GM18870 (cell line): ENCODE measurements at regions not wholly inside any gene's neighbourhood (a gene's known extent, or its start where the extent isn't known, plus 50 kb on each side); places are given as distances from the start of the nearest gene placed in this dataset.
"Not testable (repeated sequence)": the region's sequence is repeated elsewhere in the genome, so short reads cannot be mapped to it uniquely, and the experiment has no call there.

Experiments used
- ATAC-seq: cut with Tn5 transposase; IDR thresholded peaks from one replicate; pipeline ENCODE4 v1.9.1; 2021; ENCODE audit warnings: moderate library complexity; ENCODE audit not compliant: unreplicated experiment

DNA sequence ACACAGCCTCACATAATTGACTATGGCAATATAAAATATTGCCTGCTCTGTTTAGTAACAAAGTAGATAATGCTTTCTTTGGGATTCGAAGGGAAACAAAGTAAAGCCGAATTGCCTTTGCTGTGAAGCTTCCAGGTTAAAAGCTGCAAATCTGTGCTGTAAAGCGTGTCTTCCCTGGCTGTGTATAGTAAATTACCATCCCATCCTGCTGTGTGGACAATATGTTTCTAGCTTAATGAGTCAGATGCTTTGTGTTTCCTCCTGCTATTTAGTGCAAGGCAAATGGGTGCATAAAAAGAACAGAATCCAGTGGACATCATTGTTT is 265.1 kb downstream of the SOCS6 start:
- no peak for ATAC-seq

DNA sequence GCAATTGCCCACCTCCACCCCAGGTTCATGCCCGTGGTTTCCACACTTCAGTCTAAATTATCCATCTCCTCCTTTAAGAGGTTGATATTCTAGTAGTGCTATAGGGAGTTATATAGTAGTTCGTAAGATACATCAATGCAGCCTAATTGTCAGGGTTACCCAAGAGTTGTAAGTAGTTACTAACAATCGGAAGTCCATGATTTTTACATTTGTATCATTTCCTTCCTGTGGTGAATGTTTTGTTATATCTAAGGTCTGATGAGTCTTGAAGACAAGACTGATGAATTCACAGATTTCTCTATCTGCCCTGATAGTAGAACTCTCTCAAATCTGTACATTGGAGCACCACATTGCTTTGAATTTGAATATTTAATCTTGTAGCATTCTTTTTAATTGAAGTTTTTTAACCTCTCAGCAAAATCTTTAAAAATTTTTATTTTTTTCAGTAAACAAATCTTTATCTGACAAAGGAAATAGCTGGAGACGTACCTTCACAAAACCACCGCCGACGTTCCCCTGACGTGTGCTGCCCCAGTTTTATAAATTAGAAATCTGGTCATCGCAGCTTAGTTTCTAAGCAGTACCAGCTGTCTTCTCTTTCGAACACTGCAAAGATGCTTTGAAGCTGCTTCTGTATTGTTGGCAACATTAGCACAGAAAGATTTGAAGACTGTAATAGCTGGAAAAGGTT is 264.5 kb downstream of the SOCS6 start:
- no peak for ATAC-seq

DNA sequence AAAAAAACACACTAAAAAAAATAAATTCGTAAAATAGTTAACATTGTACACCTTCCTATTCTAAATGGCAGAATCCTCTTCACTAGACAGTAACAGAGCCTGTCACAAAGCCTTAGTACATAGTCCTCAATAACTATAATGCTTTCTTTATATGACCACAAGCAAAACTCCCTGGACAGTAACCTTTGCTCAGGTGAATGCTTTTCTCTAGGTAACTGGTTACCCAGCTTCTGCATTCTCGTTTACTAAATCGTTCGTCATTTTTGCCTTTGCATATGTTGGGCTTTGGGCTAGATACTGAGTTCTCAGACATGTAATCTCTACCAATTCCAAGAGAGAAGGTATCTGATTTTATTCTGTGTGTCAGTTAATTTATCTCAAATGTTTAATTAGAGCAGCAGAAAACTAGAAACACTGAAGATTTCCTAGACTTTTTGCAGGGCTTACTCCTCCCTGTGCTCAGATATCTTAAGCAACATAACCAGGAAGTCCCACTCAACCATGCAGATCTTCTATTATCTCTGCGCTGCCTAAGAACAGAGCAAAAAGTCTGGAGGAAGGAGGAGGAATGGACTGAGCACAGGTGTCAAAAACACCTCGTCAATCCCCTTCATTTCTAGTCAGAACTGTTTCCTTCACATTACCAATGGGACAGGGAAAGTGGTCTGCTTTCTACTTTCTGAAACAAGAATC is 247.7 kb downstream of the SOCS6 start:
- ATAC-seq = no peak

DNA sequence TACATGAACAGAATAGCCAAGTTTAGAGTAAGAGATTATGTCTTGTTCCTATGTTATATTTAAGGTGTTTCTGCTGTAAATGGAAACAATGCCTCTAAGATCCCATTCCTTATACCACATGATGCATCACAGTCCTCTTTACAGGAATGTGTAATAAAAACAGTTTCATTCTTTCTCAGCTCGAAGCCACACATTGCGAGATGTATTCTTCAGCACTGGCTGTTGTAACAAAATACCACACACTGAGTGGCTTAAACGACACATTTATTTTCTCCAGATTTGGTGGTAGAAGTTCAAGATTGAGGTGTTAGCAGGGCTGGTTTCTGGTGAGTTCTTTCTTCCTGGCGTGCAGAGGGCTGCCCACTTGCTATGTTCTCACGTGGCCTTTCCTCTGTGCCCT is 246.2 kb downstream of the SOCS6 start:
- no peak for ATAC-seq

DNA sequence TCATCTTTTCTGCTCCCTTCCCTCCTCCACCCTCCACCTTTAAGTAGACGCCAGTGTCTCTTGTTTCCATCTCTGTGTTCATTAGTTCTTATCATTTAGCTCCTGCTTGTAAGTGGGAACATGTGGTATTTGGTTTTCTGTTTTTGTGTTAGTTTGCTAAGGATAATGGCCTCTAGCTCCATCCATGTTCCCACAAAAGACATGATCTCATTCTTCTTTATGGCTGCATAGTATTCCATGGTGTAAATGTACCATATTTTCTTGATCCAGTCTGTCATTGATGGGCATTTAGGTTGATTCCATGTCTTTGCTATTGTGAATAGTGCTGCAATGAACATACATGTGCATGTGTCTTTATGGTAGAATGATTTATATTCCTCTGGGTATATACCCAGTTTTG is 236.5 kb downstream of the SOCS6 start:
- ATAC-seq = not testable (repeated sequence)

DNA sequence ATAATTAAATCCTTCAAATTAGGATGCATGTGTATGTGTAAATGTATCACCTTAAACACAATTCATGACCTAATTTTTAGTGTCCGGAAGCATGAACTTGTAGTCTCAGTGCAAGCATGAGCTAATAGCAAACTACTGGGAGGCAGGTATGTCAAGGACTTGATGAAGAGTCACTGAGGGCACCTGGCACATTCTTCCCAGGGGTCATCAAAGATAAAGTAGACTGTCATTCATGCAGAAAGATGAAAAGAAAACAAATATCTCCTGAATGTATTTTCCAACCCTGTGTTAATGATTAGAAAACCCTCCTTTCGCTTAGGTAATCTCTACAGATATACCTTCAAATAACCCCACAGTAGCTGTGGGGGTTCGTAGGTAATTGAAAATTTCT is 234.9 kb downstream of the SOCS6 start:
- no peak for ATAC-seq

DNA sequence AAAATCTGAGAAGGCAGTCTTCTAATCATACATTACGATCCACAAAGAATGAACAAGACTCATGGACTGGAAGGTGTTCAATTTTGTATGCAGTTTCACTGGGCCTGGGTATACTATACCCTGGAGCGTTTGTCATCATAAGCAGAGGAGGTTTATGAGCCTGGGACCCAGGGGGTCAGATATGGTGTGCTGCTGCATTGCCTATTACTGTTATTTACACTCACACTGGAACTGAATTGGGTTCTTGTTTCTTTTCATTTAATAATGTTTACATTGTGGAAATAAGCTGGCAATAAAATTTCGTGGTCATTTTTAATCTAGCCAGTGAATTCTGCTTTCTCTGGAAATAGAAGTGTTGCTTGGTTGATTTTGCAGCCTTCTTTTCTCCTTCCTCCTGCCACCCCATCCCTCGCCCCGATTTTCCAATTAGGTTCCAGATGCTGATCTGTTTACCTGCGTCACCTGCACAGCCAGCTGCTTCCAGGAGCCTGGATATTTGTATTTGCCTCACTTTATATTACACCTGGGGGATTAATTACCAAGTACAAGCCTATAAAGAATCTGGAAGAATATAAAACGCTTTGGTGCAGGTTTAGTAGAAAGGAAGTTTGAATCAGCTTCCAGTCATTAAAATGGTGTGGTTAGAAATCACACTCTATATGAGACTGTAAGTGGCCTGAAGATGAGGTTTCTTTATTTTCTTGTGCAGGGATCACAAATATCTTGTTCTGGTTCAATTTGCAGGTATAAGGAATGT is 234.4 kb downstream of the SOCS6 start:
- no peak for ATAC-seq

DNA sequence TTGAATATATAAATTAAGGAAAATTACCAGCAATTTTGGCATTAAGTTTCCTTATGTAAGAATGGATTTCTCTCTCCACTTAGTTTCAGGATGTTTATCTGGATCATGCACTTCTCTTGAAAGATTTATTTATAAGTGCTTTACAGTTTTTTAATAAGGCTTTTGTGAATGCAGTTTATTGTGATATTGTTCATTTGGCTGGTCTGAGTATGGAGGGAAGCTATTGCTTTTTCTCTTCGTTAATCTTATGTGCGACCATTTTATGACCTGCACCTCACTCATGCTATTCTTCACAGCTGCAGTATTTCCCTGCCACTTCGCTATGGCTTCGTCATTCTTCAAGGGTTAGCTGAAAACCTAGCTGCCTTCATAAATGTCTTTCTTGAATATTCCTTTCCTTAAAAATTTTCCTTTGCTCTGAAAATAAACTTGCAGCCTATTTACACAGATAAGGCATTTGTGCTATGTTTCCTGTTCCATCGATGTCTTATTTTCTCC is 233.4 kb downstream of the SOCS6 start:
- ATAC-seq = no peak

DNA sequence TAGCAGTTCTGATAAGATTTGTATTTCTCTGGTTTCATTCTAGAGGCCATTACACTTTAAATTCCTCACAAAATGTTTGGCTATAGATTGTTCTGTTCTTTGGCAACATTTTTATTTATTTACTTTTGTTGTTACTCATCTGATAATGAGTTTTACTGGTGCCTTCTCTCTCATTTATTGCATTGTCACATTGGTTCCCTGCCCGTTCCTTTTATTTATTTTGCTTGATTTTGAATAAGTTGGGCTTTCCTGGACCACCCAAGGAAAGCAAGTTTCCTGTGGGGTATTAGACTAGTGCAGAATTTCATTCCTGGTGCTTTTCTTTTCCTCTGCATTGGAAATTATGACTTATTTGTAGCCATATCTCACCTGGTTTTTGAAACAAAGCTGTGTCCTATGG is 232.0 kb downstream of the SOCS6 start:
- no peak for ATAC-seq

DNA sequence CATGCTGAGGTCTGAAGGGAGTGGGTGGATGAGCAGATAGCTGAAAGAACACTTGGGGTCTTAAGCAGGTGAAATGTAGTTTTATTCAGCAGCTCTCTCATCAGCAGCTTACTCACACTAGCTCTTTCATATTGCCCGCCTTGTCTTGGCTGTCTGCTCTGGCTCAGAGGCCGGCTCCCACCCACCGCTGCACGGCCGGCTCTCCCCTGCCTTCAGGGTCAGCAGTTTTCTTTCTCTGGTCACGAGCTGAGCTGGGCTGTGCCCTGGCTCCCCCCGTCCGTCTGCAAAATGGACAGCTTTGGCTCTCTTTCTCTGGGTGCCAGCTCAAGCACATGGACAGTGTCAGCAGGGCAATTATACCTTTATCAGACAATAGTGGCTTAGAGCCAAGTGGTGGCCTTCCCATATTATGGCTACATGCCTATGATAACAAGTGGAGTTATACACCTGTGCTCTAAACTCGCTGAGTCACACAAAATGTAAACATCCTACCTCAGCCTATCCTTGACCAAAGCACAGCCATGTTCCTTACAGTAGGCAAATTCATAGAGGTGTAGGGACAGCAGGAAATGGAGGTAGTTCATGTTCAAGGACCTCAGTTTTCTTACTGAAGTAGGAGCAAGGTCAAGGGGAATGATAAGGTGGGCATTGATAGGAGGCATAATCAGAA is 224.8 kb downstream of the SOCS6 start:
- no peak for ATAC-seq

DNA sequence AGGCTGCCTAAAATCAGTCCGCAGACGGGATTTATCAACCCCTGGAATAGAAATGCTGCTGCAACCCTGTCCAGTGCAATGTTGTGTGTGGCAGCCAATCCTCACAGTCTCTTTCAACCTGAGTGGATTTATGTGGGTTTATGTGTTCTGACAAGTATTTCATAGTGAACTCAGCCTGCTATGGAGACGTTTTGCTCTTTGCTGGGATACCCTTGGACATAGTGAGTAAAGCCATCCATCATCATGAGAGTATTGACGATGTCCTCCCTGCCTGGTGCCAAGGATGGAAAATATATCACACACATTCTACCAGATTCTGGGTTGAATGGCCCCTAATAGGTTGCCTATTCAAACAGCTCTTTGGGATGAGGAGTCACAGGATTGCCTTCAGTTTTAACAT is 219.1 kb downstream of the SOCS6 start:
- no peak for ATAC-seq

DNA sequence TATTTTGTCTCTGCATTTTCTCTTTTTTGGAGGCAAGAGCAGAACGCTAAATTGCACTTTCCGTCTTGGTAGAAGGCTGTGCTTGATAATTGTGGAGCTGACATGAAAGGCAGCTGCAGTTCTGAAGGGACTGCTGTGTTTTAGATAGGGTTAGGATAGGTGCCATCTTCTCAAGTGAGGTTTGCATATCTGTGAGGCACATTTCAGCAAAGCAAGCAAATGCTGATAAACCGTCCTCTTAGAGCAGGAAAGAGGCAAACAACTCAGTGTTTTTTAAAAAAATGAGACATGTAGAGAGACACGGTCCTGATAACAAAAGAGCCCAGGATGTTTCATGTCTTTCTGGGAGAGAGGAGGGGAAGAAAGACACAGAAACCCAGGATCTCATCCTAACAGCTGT is 217.7 kb downstream of the SOCS6 start:
- no peak for ATAC-seq

DNA sequence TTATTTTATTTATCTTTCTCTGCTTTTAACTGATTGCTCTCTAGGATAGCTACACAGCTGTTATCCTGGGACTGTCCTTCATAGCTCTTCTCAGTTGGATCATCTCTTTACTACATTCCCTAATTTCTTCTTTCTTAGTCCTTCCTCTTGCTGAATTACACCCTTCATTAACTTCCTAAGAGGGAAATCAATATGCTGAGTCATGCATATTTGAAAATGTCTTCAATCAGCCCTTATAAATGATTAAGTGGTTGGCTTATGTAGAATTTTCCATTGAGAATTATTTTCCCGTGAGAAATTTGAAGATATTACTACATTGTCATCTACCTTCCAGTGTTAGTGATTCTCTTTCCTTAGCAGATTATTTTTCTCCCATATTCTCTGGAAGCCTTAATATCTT is 214.2 kb downstream of the SOCS6 start:
- ATAC-seq = no peak

DNA sequence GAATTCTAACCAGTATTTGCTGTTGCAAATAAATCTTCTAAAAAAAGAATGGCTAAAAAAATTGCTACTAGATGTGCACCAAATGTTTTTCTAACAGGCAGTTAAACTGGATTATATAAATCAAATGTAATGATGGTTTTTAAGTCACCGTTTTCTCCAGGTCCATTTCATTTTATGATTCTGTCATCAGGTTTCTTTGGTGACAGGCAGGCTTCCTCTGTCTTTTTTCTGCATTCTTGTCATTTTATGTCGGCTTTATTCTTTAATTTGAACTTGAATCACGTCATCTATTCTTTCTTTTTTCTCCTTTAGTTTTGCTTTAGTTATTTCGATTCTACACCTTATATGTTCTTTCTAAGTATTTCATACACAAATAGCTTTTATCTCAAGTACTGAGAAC is 212.5 kb downstream of the SOCS6 start:
- no peak for ATAC-seq

DNA sequence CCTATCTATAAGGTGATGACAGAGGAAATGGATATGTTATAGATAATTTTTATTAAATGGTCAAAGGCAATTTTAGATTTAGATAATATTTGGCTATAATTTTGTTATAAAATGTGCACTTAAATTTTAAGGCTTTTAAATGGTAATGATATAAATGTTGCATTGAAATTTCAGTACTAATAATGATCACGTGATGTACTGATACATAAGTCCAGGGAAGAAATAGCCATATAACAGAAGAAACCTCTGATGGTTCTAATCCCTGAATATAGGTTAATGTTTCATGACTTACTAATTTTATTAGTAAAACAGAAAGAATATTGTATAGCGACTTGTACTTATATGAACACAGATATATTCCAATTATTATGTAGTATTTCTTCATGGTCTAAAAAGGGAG is 211.9 kb downstream of the SOCS6 start:
- no peak for ATAC-seq

DNA sequence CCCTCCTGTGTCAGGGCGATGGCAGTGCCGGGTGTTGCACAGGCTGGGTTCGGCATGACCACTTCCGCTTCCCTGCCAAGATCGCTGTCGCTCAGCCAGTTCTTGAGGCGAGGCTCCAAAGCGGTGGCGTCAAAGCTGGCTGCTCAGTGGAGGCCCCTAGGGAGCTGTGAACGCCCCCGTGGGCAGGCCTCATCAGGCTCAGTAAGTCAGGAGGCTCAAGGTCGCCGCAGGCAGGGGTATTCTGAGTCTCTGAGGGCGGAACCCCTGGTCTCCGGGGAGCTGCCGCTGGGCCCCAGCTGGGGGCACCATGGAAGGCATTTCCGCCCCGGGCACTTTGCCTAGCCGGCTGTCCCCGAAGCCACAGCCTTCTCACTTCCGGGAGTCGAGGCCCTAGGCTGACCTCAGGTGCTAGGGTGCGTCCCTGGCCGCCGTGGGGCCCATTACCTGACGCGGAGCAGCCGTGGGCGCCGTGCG is 210.4 kb downstream of the SOCS6 start:
- no peak for ATAC-seq

DNA sequence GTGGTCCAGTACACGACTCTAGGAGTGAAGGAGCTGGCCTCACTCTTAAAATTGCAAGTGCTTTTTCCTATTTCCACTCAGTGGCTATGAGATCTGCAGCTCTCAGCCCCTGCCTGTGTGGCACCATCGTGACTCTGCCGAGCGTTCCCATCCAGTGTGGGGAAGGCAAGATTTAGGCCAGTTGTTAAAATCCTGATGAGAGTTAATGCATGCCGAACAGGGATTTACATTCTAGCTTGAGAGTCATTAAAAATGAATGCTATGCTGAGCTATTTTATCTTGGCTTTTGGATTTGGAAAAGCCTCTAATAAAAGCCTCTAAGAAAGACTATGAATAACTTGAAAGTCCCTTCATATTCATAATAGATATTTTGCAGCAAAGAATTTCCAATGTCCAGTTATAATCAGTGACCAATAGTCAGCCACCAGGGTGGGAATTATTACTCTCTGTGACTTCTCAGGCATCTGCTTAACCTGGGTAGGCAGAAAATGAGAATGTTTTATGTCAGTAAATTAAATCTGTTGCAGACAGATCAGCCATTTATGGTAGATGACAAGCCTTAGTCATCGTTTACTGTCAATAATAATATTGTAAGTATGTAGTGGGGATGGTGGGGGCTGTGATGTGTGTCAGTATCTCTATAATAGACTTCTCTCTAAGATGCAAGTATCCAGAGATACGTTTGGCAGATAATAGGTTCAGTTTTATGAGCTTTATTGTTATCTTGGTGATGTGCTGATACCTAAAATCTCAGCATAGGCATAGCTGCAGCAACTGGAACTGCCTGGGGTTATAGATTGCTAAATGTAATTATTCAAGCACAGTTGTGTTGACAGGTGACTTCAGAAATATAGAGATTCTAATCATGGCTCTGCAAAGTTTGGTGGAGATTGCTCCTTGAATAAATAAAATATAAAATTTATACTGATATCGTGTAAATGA is 207.8 kb downstream of the SOCS6 start:
- no peak for ATAC-seq

DNA sequence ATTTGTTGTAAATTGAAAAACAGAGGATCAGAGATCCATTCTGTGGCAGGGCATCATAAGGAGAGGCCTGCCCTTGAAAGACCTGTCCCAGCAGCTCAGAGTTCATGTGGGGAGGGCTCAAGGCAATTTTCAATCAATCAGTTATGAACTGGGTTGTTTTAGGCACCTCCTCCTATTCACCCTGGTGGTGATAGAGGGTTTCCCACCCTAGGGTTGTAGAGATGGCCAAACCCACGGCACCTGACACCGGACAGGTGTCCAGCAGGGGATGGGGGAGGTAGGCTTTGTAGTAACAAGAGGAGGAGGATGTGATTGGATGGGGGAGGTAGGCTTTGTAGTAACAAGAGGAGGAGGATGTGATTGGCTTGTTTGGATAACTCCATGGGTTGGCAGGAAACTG is 205.7 kb downstream of the SOCS6 start:
- ATAC-seq = no peak

DNA sequence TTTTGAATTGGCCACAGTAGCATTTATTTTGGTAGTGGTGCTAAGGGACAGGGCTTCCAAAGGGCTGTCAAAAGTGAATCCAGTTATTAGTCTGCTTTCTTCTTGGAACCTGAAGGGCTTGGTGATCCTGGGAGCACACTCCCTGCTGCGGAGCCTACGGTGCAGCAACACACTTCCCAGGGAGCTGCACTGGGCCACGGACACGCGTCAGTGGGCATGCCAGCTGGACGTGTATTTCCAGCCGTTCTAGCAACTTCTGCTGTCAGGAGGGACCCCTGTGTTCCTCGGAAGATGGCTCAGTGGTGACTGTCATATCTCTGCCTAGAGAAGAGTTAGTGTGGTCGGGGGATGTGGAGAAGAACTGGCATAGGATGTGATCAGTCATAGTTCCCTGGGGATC is 204.6 kb downstream of the SOCS6 start:
- no peak for ATAC-seq

DNA sequence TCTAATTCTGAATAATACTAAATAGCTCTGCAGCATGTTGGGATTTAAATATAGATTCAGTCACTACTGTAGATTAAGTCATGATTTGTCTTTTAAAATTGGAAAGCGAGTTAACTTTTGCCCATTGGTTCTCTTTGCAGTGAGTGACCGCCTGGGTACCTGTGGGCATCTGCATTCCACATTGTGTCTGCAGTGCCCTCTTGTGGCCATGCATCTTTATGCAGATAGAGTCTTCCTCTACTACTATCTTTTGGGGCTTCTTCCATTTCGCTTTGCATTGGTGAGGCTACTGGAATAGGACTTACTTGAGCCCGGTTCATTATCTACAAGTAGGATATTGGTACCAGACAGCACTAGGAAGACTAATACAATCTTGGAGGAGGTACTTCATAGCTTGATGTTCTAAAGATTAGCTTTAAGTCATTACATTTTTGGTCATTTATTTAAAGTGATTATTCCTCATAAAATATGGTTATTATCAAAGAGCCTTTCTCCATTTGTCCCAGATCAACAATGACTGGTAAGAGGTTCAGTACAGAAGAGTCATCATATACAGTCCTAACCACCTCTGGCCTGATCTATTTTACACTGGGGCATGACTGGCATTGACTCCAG is 203.0 kb downstream of the SOCS6 start:
- peak; percentile 82 for ATAC-seq
